ENCODE measurements at regions not wholly inside any gene's neighbourhood (a gene's known extent, or its start where the extent isn't known, plus 50 kb on each side); places are given as distances from the start of the nearest gene placed in this dataset.

DNA sequence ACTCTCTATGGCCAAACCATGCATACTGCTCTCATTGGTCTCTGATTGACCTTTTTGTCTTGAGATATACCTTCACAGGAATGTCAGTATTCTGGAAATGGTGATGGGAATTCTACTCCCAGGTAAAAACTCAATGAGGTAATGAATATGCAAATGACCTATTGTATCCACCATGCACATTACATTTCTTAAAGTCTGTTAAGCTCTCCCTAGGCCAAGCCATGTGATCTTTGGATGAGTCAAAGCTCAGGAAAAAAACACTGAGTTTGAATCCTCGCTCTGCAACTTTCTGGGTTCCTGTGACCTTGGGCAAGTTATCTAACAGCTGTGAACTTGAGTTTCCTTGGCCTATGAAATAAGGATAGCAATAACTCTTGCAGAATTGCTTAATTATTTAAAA, 175.4 kb downstream of the PPP1R2C start:
- DNase-seq (ENCODE audit: low spot score) = no peak
- H3K4me1 Mint-ChIP-seq (ENCODE audit: low read depth) = no peaks in the 10 kb centered on the region
- H3K36me3 Mint-ChIP-seq (ENCODE audit: low read depth) = no peaks in the 10 kb centered on the region
- no peak overlapping the region for H3K27ac Mint-ChIP-seq
- H3K4me3 Mint-ChIP-seq = no peak overlapping the region
- H3K27me3 Mint-ChIP-seq (ENCODE audit: low read depth) = no peaks in the 10 kb centered on the region
- no peaks in the 10 kb centered on the region for H3K9me3 Mint-ChIP-seq

DNA sequence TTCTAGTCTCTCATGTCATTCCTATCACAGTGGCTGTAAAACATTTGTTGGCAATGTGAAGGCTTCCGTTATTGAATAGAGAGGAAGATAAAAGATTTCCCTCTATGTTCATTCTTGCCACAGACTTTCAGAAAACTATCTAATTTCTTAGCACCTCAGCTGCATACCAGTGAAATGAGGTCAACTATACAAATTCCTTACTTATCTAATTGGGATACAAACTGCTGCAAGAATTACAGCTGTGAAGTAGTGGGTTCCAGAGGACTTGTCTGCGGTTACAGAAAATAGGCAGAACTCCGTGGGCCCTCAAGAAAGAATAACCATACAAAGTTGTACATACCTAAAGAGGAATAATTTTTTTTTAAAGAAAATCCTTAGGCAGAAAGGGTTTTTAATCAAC, 175.8 kb downstream of the PPP1R2C start:
- Mint-ChIP-seq H3K4me1 (ENCODE audit: low read depth) (no peaks in the 10 kb centered on the region), H3K36me3 (ENCODE audit: low read depth) (no peaks in the 10 kb centered on the region), H3K9me3 (no peaks in the 10 kb centered on the region), H3K4me3 (no peak overlapping the region), H3K27me3 (ENCODE audit: low read depth) (no peaks in the 10 kb centered on the region), H3K27ac (no peak overlapping the region)
- DNase-seq (ENCODE audit: low spot score) = no peak

DNA sequence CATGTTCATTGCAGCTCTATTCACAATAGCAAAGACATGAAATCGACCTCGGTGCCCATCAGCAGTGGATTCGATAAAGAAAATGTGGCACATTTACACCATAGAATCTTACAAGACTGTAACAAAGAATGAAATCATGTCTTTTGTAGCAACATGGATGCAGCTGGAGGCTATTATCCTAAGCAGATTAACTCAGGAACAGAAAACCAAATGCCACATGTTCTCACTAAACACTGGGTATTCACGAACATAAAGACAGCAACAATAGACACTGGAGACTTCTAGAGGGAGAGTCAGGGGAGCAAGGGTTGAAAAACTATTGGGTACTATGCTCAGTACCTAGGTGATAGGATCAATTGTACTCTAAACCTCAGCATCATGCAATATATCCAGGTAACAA, 180.5 kb downstream of the PPP1R2C start:
- Mint-ChIP-seq H3K27ac (no peak overlapping the region), H3K27me3 (ENCODE audit: low read depth) (no peaks in the 10 kb centered on the region), H3K4me3 (no peak overlapping the region), H3K4me1 (ENCODE audit: low read depth) (no peaks in the 10 kb centered on the region), H3K36me3 (ENCODE audit: low read depth) (no peaks in the 10 kb centered on the region), H3K9me3 (no peaks in the 10 kb centered on the region)
- DNase-seq (ENCODE audit: low spot score) = no peak

DNA sequence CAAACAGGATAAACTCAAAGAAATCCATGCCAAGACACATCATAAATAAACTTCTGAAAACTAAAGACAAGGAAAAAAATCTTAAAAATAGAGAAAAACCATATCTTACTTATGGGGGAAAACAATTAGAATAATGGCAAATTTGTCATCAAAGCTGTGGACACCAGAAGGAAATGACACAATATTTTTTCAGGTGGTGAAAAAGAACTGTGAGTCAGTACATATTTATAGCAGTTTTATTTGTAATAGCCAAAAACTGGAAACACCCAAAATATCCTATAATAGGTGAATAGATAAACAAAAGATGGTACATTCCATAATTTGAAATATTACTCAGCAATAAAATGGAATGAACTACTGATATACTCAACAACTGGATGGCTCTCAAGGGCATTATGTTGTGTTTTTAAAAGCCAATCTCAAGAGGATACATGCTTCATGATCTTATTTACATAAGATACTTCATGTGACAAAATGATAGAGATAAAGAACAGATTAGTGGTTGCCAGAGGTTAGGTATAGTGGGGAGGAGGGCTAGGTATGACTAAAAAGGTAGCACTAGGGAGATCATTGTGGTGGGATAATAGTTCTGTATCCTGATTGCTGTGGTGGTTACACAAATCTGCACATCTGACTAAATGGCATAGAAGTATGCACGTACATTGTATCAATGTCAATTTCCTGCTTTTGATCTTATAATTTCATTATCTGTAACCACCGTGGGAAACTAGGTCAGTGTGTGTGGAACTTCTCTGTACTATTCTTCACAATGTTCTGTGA, 191.9 kb downstream of the PPP1R2C start:
- H3K36me3 Mint-ChIP-seq (ENCODE audit: low read depth) = no peaks in the 10 kb centered on the region
- no peak overlapping the region for H3K27ac Mint-ChIP-seq
- H3K4me1 Mint-ChIP-seq (ENCODE audit: low read depth) = no peaks in the 10 kb centered on the region
- H3K27me3 Mint-ChIP-seq (ENCODE audit: low read depth) = no peaks in the 10 kb centered on the region
- DNase-seq (ENCODE audit: low spot score) = no peak
- no peak overlapping the region for H3K4me3 Mint-ChIP-seq
- peaks cover 8% of the 10 kb centered on the region for H3K9me3 Mint-ChIP-seq

DNA sequence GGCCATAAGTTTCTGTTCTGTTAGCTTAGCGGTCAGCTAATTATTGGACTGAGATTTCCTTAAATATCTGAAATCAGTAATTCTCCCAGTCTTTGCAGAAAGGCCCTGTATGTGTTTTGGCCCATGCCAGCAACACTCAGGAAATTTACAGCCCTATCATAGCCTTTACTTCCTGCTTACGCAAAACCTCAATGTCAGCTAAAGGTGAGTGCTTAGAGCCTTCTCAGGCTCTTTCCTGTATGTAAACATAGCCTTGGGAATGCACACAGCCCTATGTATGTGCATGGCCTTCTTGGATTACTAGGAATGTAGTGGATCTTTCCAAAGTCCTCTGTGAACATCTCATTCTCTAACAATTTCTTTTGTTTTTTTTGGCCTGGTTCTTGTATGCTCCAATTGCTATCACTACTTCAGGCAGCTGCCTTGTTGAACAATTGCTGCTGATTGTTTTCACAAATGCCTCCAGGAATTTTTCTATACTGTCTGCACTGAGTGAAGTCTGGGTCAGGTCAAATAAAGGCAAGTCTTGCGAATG, 200.0 kb downstream of the PPP1R2C start:
- no peaks in the 10 kb centered on the region for H3K27me3 Mint-ChIP-seq (ENCODE audit: low read depth)
- no peak overlapping the region for H3K27ac Mint-ChIP-seq

DNA sequence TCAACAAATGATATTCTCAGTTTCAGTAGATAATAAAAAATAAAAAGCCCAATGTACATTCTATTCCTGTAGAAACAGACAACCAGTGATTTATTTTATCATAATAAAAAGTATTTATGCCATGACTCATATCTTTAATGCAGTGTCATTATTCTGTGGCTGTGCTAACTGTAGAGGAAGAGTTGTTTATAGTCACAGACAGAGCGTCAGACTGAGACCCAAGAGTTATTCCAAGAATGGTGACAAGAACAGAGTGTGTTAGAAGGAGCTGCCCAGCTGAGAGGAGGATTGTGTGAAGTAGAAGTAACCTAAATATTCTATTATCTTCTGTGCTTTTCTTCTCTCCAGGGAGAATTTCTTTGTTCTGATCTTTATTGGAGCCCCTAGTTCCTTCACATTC, 210.7 kb downstream of the PPP1R2C start:
- H3K4me3 Mint-ChIP-seq = no peak overlapping the region
- no peak for DNase-seq (ENCODE audit: low spot score)
- H3K27ac Mint-ChIP-seq = no peak overlapping the region
- H3K9me3 Mint-ChIP-seq = no peaks in the 10 kb centered on the region
- H3K36me3 Mint-ChIP-seq (ENCODE audit: low read depth) = no peaks in the 10 kb centered on the region
- H3K4me1 Mint-ChIP-seq (ENCODE audit: low read depth) = no peaks in the 10 kb centered on the region
- H3K27me3 Mint-ChIP-seq (ENCODE audit: low read depth) = no peaks in the 10 kb centered on the region

More for the DNA sequence above, 200.0 kb downstream of the PPP1R2C start:
- DNase-seq (ENCODE audit: low spot score) = no peak
- Mint-ChIP-seq H3K36me3 (ENCODE audit: low read depth) (no peaks in the 10 kb centered on the region), H3K4me1 (ENCODE audit: low read depth) (peaks cover 4% of the 10 kb centered on the region), H3K4me3 (no peak overlapping the region), H3K9me3 (no peaks in the 10 kb centered on the region)

DNA sequence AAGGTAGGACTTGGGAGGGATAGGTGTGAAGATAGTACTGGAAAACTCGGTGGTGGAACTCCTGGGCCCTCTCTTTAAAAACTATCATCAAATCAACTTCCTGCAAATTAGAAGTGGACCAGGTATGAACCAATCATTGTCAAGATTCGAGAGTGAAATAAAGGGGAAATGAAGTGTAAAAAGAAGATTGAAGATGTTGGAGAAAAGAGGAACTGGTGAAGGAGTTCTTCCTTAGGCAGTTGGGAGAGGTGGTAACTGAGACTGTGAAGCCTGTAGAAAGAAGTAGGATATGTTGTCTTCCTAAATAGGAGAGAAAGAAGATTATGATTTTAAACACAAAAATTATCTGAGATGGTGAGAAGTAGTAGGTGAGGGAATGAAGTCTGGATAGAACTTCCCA, 212.2 kb downstream of the PPP1R2C start:
- Mint-ChIP-seq H3K4me3 (no peak overlapping the region), H3K27me3 (ENCODE audit: low read depth) (no peaks in the 10 kb centered on the region), H3K27ac (no peak overlapping the region), H3K36me3 (ENCODE audit: low read depth) (no peaks in the 10 kb centered on the region), H3K9me3 (no peaks in the 10 kb centered on the region), H3K4me1 (ENCODE audit: low read depth) (no peaks in the 10 kb centered on the region)
- DNase-seq (ENCODE audit: low spot score) = no peak

DNA sequence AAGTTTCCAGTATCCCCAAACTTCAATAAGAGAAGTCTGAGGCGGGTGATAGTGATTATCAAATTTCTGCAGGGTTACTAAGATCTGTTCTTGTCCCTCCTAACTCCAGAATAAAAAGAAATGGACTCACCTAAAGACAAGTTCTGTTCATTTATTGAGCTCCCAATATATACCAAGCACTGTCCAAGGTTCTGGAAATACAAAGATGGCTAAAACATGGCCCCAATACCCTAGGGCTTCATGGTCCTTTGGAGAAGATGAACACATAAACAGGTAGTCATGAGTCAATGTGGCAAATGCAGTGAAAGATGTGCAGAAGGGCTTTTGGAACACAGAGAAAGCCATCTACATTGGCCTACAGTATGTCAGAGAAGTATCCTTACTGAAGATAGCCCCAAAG, 231.2 kb downstream of the PPP1R2C start:
- no peaks in the 10 kb centered on the region for H3K4me1 Mint-ChIP-seq (ENCODE audit: low read depth)
- H3K9me3 Mint-ChIP-seq = no peaks in the 10 kb centered on the region
- no peak for DNase-seq (ENCODE audit: low spot score)
- H3K36me3 Mint-ChIP-seq (ENCODE audit: low read depth) = no peaks in the 10 kb centered on the region
- no peak overlapping the region for H3K4me3 Mint-ChIP-seq
- no peak overlapping the region for H3K27ac Mint-ChIP-seq
- H3K27me3 Mint-ChIP-seq (ENCODE audit: low read depth) = no peaks in the 10 kb centered on the region

DNA sequence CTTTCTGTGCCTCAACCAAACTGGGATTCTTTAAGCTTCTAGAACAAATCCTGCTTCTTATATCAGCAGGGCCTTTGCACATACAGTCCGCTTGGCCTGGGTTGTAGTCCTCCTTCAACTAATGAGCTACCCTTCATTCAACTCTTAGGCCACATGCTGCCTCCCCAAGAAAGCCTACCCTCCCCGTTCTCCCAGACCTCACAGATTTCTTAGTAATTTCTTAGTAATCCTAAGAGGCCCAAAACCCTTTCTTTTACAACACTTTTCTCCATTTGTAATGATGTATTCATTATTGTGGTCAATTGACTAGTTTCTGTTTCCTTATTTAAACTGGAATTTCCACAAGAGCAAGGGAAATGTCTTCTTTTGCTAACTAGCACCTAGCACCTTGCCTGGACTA, 233.1 kb downstream of the PPP1R2C start:
- Mint-ChIP-seq H3K4me3 (no peak overlapping the region), H3K27ac (no peak overlapping the region), H3K4me1 (ENCODE audit: low read depth) (no peaks in the 10 kb centered on the region), H3K36me3 (ENCODE audit: low read depth) (no peaks in the 10 kb centered on the region), H3K27me3 (ENCODE audit: low read depth) (no peaks in the 10 kb centered on the region), H3K9me3 (no peaks in the 10 kb centered on the region)
- no peak for DNase-seq (ENCODE audit: low spot score)

DNA sequence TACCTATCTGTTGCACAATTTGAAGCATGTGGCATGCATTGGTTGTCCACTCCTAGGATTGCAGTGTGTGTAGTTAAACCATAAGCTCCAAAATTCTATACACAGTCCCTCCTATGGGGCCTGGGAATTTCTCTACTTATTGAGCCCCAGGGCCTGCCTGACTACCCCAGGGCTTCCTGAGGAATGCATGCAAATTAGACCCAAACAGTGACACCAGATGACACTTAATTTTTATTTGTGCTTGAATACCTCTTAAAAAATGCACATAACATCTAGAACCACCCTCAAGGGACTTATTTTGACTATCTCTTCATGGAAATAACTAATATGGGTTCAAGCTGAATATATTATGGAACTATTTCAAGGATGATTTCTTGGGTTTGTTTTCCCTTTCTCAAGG, 236.4 kb downstream of the PPP1R2C start:
- H3K27me3 Mint-ChIP-seq (ENCODE audit: low read depth) = no peaks in the 10 kb centered on the region
- H3K4me1 Mint-ChIP-seq (ENCODE audit: low read depth) = peaks cover 3% of the 10 kb centered on the region
- no peak for DNase-seq (ENCODE audit: low spot score)
- no peak overlapping the region for H3K4me3 Mint-ChIP-seq
- no peaks in the 10 kb centered on the region for H3K9me3 Mint-ChIP-seq
- H3K27ac Mint-ChIP-seq = no peak overlapping the region
- H3K36me3 Mint-ChIP-seq (ENCODE audit: low read depth) = no peaks in the 10 kb centered on the region

DNA sequence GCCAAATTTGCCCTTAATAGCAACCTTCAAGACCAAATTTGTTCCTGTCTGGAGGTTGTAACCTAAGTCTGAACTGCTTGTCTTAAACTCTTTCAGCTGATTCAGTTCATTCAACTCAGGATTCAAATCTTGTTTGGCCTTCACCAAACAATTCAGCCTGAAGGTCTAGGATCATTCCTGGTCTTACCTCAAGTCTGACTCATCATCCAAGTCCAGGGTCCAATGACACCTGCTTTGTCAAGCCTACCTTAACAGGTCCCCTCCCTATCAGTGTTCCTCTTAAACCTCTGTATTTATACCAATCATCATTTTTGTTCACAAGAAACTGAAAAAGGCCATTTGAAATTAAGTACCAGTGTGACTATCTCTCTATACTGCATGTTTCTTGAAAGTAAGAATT, 237.8 kb downstream of the PPP1R2C start:
- Mint-ChIP-seq H3K9me3 (no peaks in the 10 kb centered on the region), H3K27me3 (ENCODE audit: low read depth) (no peaks in the 10 kb centered on the region), H3K27ac (no peak overlapping the region), H3K4me1 (ENCODE audit: low read depth) (peaks cover 3% of the 10 kb centered on the region), H3K36me3 (ENCODE audit: low read depth) (no peaks in the 10 kb centered on the region), H3K4me3 (no peak overlapping the region)
- DNase-seq (ENCODE audit: low spot score) = no peak

DNA sequence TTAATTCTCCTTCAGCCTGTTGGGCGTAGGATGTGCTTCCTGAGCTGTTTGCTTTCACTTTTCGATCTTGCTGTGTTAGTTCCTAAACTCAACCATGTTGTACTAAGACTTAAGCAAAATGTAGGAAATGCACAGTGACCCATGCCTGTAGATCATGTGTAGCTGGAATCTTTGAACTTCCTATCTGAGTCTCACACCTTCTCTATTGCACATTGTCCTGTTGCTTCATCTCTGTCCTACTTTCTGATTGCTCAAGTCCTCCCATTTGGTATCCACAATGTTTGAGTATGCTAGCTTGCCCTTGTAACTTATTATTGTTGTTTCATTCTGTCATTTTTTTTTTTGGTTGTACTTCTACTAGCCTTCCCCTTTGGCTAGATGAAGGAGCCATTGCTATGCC, 239.6 kb downstream of the PPP1R2C start:
- H3K27ac Mint-ChIP-seq = no peak overlapping the region
- no peaks in the 10 kb centered on the region for H3K27me3 Mint-ChIP-seq (ENCODE audit: low read depth)
- no peaks in the 10 kb centered on the region for H3K36me3 Mint-ChIP-seq (ENCODE audit: low read depth)
- H3K4me3 Mint-ChIP-seq = peak overlapping the region; percentile 15
- H3K4me1 Mint-ChIP-seq (ENCODE audit: low read depth) = peaks cover 3% of the 10 kb centered on the region
- DNase-seq (ENCODE audit: low spot score) = no peak
- no peaks in the 10 kb centered on the region for H3K9me3 Mint-ChIP-seq

DNA sequence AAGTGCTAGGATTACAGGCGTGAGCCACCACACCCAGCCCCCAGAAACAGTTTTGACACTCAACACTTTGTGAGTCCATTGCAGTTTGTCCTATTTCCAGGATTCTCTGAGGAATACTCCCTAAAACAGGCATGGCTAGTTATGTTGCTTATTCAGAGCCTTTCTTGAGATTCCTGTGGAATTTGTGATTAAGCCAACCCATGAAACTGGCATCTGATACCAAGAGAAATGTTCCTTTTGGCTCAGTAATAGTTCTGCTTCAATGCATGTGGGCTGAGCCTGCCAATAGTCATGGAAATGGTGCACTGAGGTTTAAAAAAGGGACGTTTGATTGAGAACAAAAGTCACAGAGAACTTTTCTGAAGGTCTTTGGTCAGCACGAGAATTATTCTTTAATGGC, 241.7 kb downstream of the PPP1R2C start:
- H3K36me3 Mint-ChIP-seq (ENCODE audit: low read depth) = no peaks in the 10 kb centered on the region

DNA sequence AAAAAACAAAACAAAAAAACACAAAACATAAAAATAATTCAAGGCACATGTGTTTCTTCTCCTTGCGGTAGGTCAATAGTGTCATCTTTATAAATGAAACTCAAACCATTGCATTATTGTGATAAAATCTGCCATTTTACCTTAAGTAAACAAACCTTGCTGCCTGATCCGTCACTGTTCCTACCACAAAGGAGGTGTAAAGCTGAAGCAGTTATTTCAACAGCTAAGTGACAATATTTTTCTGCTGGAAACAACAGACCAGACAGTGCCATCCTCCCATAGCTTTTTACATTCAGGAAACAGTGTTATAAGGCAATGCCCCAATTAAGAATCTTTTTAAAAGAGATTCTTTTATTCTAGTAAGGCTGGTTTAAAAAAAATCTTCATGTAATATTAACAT, 242.7 kb downstream of the PPP1R2C start:
- no peaks in the 10 kb centered on the region for H3K27me3 Mint-ChIP-seq (ENCODE audit: low read depth)
- no peaks in the 10 kb centered on the region for H3K9me3 Mint-ChIP-seq
- H3K4me1 Mint-ChIP-seq (ENCODE audit: low read depth) = peaks cover 3% of the 10 kb centered on the region
- no peak for DNase-seq (ENCODE audit: low spot score)
- H3K4me3 Mint-ChIP-seq = no peak overlapping the region
- no peak overlapping the region for H3K27ac Mint-ChIP-seq
- H3K36me3 Mint-ChIP-seq (ENCODE audit: low read depth) = no peaks in the 10 kb centered on the region

More for the DNA sequence above, 241.7 kb downstream of the PPP1R2C start:
- no peak for DNase-seq (ENCODE audit: low spot score)
- Mint-ChIP-seq H3K27ac (no peak overlapping the region), H3K27me3 (ENCODE audit: low read depth) (no peaks in the 10 kb centered on the region), H3K4me1 (ENCODE audit: low read depth) (peaks cover 3% of the 10 kb centered on the region), H3K9me3 (no peaks in the 10 kb centered on the region), H3K4me3 (no peak overlapping the region)

DNA sequence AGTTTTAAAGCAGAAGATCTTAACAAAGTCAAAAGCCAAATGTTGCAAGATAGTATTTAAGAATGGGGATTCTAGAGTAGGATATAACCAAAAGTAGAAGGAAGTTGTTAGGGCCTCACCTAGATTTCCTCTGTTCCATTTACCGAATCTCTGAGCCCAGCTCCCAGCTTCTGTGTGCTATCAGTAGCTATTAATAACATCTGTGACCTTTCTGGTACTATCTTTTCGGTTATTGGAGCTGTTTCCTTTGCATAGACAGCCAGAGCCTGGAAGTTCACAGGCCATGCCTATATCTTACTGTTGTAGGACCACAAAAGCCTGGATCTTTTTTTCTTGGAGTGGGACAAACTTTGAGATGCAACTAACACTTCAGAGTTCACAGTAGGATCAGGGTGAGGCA, 244.2 kb downstream of the PPP1R2C start:
- Mint-ChIP-seq H3K4me1 (ENCODE audit: low read depth) (peaks cover 3% of the 10 kb centered on the region), H3K9me3 (no peaks in the 10 kb centered on the region), H3K27ac (no peak overlapping the region), H3K4me3 (no peak overlapping the region), H3K36me3 (ENCODE audit: low read depth) (no peaks in the 10 kb centered on the region), H3K27me3 (ENCODE audit: low read depth) (no peaks in the 10 kb centered on the region)
- no peak for DNase-seq (ENCODE audit: low spot score)

Data from T-helper 2 cell treated with Interferon-gamma antibody and Interleukin-4, amounts not matched to agents 5 μg/mL and 100 μg/mL, for 36 hours (primary cell).